ENCODE measurements at regions not wholly inside any gene's neighbourhood (a gene's known extent, or its start where the extent isn't known, plus 50 kb on each side); places are given as distances from the start of the nearest gene placed in this dataset.
"Not testable (repeated sequence)": the region's sequence is repeated elsewhere in the genome, so short reads cannot be mapped to it uniquely, and the experiment has no call there.

DNA sequence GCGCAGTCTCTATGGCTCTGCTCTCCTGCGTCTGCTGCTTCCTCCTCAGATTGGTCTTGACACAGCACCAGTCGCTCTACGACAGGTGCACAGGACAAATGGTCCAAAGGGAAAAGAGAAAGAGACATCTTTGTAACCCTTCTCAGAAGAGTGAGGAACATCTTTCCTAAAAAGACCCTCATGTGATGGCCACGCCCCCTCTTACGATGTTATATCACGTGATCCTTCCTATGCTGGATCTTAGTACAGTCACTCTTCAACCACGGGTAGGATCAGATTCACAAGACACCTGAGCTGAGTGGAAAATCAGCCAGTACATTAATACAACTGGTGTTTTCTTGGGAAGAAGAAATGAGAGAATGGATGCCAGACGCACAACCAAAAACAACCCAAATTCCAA, 262.2 kb upstream of the CELF2 start:
- TF ChIP-seq POLR2A (IDR thresholded peaks at IDR 0.05) (no peak), POLR2AphosphoS5 (IDR thresholded peaks at IDR 0.05) (no peak)
- TF ChIP-seq, protein P1, sequence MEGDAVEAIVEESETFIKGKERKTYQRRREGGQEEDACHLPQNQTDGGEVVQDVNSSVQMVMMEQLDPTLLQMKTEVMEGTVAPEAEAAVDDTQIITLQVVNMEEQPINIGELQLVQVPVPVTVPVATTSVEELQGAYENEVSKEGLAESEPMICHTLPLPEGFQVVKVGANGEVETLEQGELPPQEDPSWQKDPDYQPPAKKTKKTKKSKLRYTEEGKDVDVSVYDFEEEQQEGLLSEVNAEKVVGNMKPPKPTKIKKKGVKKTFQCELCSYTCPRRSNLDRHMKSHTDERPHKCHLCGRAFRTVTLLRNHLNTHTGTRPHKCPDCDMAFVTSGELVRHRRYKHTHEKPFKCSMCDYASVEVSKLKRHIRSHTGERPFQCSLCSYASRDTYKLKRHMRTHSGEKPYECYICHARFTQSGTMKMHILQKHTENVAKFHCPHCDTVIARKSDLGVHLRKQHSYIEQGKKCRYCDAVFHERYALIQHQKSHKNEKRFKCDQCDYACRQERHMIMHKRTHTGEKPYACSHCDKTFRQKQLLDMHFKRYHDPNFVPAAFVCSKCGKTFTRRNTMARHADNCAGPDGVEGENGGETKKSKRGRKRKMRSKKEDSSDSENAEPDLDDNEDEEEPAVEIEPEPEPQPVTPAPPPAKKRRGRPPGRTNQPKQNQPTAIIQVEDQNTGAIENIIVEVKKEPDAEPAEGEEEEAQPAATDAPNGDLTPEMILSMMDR (IDR thresholded peaks at IDR 0.05), result no peak
- no peak overlapping the region for H3K4me3 ChIP-seq
- 94% methylated on average over 9 of the region's 9 CpGs for WGBS
- H3K27me3 ChIP-seq (replicated peaks; ENCODE audit: insufficient read depth), result no peaks in the 10 kb centered on the region
- H3K9me3 ChIP-seq, result no peaks in the 10 kb centered on the region
- no peak for DNase-seq (ENCODE audit: low spot score)
- no peaks in the 10 kb centered on the region for H3K36me3 ChIP-seq
- H3K4me1 ChIP-seq (replicated peaks), result no peaks in the 10 kb centered on the region
- no peak overlapping the region for H3K27ac ChIP-seq
- intact Hi-C loops (cut with DNase I), result no loop called here

GRCh38 chr10:10758306-10758705, 259.4 kb upstream of the CELF2 start:
- no peak overlapping the region for H3K4me3 ChIP-seq
- no peaks in the 10 kb centered on the region for H3K9me3 ChIP-seq
- 69% methylated on average over 4 of the region's 4 CpGs for WGBS
- no peak overlapping the region for H3K27ac ChIP-seq
- H3K4me1 ChIP-seq (replicated peaks), result no peaks in the 10 kb centered on the region
- intact Hi-C loops (cut with DNase I), result no loop called here
- H3K27me3 ChIP-seq (replicated peaks; ENCODE audit: insufficient read depth), result no peaks in the 10 kb centered on the region
- no peak for DNase-seq (ENCODE audit: low spot score)
- no peaks in the 10 kb centered on the region for H3K36me3 ChIP-seq
- no peak for TF ChIP-seq POLR2A (IDR thresholded peaks at IDR 0.05)
- TF ChIP-seq, protein P1 (IDR thresholded peaks at IDR 0.05), result no peak
- TF ChIP-seq POLR2AphosphoS5 (IDR thresholded peaks at IDR 0.05), result no peak

GRCh38 chr10:10759806-10760205, 257.9 kb upstream of the CELF2 start:
- WGBS, result 79% methylated on average over 7 of the region's 7 CpGs
- DNase-seq (ENCODE audit: low spot score); H3K27ac ChIP-seq; H3K27me3 ChIP-seq (replicated peaks; ENCODE audit: insufficient read depth); H3K4me3 ChIP-seq; H3K4me1 ChIP-seq (replicated peaks); H3K36me3 ChIP-seq; H3K9me3 ChIP-seq; intact Hi-C loops (cut with DNase I): not testable (repeated sequence)

GRCh38 chr10:10765017-10765416, 252.7 kb upstream of the CELF2 start:
- TF ChIP-seq POLR2AphosphoS5 (IDR thresholded peaks at IDR 0.05) (no peak), POLR2A (IDR thresholded peaks at IDR 0.05) (no peak)
- TF ChIP-seq, protein P1 (IDR thresholded peaks at IDR 0.05), result no peak
- DNase-seq (ENCODE audit: low spot score), result no peak
- Histone ChIP-seq H3K4me1 (replicated peaks) (no peaks in the 10 kb centered on the region), H3K4me3 (no peak overlapping the region), H3K27ac (no peak overlapping the region), H3K36me3 (no peaks in the 10 kb centered on the region), H3K9me3 (no peaks in the 10 kb centered on the region), H3K27me3 (replicated peaks; ENCODE audit: insufficient read depth) (no peaks in the 10 kb centered on the region)
- intact Hi-C loops (cut with DNase I), result no loop called here
- WGBS, result 83% methylated on average over 7 of the region's 7 CpGs

- Histone ChIP-seq H3K4me3 (no peak overlapping the region), H3K4me1 (replicated peaks) (no peaks in the 10 kb centered on the region), H3K9me3 (no peaks in the 10 kb centered on the region), H3K27me3 (replicated peaks; ENCODE audit: insufficient read depth) (no peaks in the 10 kb centered on the region), H3K36me3 (no peaks in the 10 kb centered on the region), H3K27ac (no peak overlapping the region)
- WGBS, result 90% methylated on average over 3 of the region's 3 CpGs
- intact Hi-C loops (cut with DNase I), result no loop called here
- no peak for DNase-seq (ENCODE audit: low spot score)
- TF ChIP-seq POLR2A (IDR thresholded peaks at IDR 0.05), result no peak
Observed at GRCh38 chr10:10772411-10772810, 245.3 kb upstream of the CELF2 start.

- no peak for TF ChIP-seq POLR2A (IDR thresholded peaks at IDR 0.05)
- TF ChIP-seq POLR2AphosphoS5 (IDR thresholded peaks at IDR 0.05), result no peak
- intact Hi-C loops (cut with DNase I), result no loop called here
- WGBS, result 61% methylated on average over 6 of the region's 6 CpGs
- no peak for DNase-seq (ENCODE audit: low spot score)
- Histone ChIP-seq H3K36me3 (no peaks in the 10 kb centered on the region), H3K4me3 (no peak overlapping the region), H3K27ac (no peak overlapping the region), H3K27me3 (replicated peaks; ENCODE audit: insufficient read depth) (no peaks in the 10 kb centered on the region), H3K9me3 (no peaks in the 10 kb centered on the region), H3K4me1 (replicated peaks) (no peaks in the 10 kb centered on the region)
Observed at GRCh38 chr10:10772874-10773508, 244.7 kb upstream of the CELF2 start.
